PC-3 (cell line): ENCODE measurements at regions not wholly inside any gene's neighbourhood (a gene's known extent, or its start where the extent isn't known, plus 50 kb on each side); places are given as distances from the start of the nearest gene placed in this dataset.
"Not testable (repeated sequence)": the region's sequence is repeated elsewhere in the genome, so short reads cannot be mapped to it uniquely, and the experiment has no call there.

Experiments
- CTCF ChIP-seq: fragments of 300-600 bp; sonication (generic); conservative IDR thresholded peaks from 2 replicates; pipeline ENCODE4 v1.5.1; 2017; ENCODE audit warnings: antibody characterized with exemption, low read depth, mild to moderate bottlenecking, low read length
- EZH2 ChIP-seq: fragments of 300-600 bp; sonication (generic); IDR thresholded peaks from one replicate; pipeline ENCODE4 v1.6.1; 2017; ENCODE audit warnings: antibody characterized with exemption, mild to moderate bottlenecking, low read length; ENCODE audit not compliant: unreplicated experiment
- EZH2phosphoT487 ChIP-seq: fragments of 300-600 bp; sonication (generic); IDR thresholded peaks from 2 replicates; pipeline ENCODE4 v1.6.1; 2018; ENCODE audit warnings: mild to moderate bottlenecking, antibody characterized with exemption, low read length, borderline replicate concordance

DNA sequence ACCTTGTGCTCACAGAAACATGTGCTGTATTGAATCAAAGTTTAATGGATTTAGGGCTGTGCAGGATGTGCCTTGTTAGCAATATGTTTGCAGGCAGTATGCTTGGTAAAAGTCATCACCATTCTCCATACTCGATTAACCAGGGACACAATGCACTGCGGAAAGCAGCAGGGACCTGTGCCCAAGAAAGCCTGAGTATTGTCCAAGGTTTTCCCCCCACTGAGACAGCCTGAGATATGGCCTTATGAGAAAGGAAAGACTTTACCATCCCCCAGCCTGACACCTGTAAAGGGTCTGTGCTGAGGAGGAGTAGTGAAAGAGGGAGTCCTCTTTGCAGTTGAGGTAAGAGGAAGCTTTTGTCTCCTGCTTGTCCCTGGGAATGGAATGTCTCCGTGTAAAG lies 476.2 kb downstream of the DIRAS2 start:
- TF ChIP-seq CTCF, EZH2, EZH2phosphoT487: not testable (repeated sequence)
